GM10266 (cell line): ENCODE measurements at regions not wholly inside any gene's neighbourhood (a gene's known extent, or its start where the extent isn't known, plus 50 kb on each side); places are given as distances from the start of the nearest gene placed in this dataset.
"Not testable (repeated sequence)": the region's sequence is repeated elsewhere in the genome, so short reads cannot be mapped to it uniquely, and the experiment has no call there.

Source experiments
- DNase-seq: peaks from one replicate; pipeline ENCODE4 v3.0.0; 2012; ENCODE audit errors: extremely low spot score
- CTCF ChIP-seq: IDR thresholded peaks from 2 replicates; pipeline ENCODE4 v1.5.1; 2012; ENCODE audit warnings: mild to moderate bottlenecking, low read depth; ENCODE audit not compliant: control insufficient read depth, insufficient read depth; ENCODE audit errors: missing control alignments

- TF ChIP-seq CTCF: no peak
- DNase-seq: no peak
These were observed 50.3 kb downstream of the GASK1B start for GRCh38 chr4:158122501-158122900.

- no peak for DNase-seq
- no peak for TF ChIP-seq CTCF
These were observed 51.7 kb downstream of the GASK1B start for GRCh38 chr4:158121161-158121579.

GRCh38 chr4:158120645-158121151, 52.1 kb downstream of the GASK1B start:
- not testable (repeated sequence) for DNase-seq

- DNase-seq: no peak
- no peak for TF ChIP-seq CTCF
These were observed 60.2 kb downstream of the GASK1B start for GRCh38 chr4:158112611-158113010.

- TF ChIP-seq CTCF: no peak
- no peak for DNase-seq
These were observed 61.6 kb downstream of the GASK1B start for GRCh38 chr4:158111241-158111640.

GRCh38 chr4:158102904-158103303, 69.9 kb downstream of the GASK1B start:
- TF ChIP-seq CTCF: no peak
- DNase-seq: no peak

GRCh38 chr4:158099686-158100085, 73.1 kb downstream of the GASK1B start:
- no peak for DNase-seq
- no peak for TF ChIP-seq CTCF

- DNase-seq: no peak
- no peak for TF ChIP-seq CTCF
These were observed 74.0 kb downstream of the GASK1B start for GRCh38 chr4:158098802-158099201.
